A673 (cell line): ENCODE measurements at regions not wholly inside any gene's neighbourhood (a gene's known extent, or its start where the extent isn't known, plus 50 kb on each side); places are given as distances from the start of the nearest gene placed in this dataset.

Source experiments
- BruUV-seq: library from RNA; stranded (reverse); fragments of 400-500 nt; replicated peaks from 2 replicates; lab custom pipeline; 2021; lab: Mats Ljungman, UMichigan
- CTCF ChIA-PET: fragments of 300-600 bp; sonication (Branson Sonifier 250); formaldehyde crosslinking; loops from one replicate; lab custom pipeline; 2022; ENCODE audit warnings: antibody characterized with exemption; lab: Charles Lee
- POLR2A ChIA-PET: fragments of 300-600 bp; sonication (Branson Sonifier 250); formaldehyde crosslinking; loops from one replicate; lab custom pipeline; 2022; ENCODE audit warnings: antibody characterized with exemption; ENCODE audit not compliant: low non-redundant PET; lab: Charles Lee
- DNase-seq: peaks from one replicate; pipeline ENCODE4 v3.0.0-alpha.2; 2015; ENCODE audit warnings: low spot score
- H3K27ac ChIP-seq: fragments of 200-600 bp; sonication (generic); 2 replicates; pipeline ENCODE4 v1.5.1; 2016; ENCODE audit warnings: mixed run types, low read depth, mild to moderate bottlenecking, mixed read lengths, antibody characterized with exemption, low read length; ENCODE audit not compliant: poor library complexity, severe bottlenecking
- H3K27me3 ChIP-seq: fragments of 200-600 bp; sonication (generic); replicated peaks from 2 replicates; pipeline ENCODE4 v1.6.1; 2017; ENCODE audit warnings: mixed run types, low read depth, mild to moderate bottlenecking, mixed read lengths, antibody characterized with exemption, low read length; ENCODE audit not compliant: insufficient read depth, poor library complexity
- H3K36me3 ChIP-seq: fragments of 200-600 bp; sonication (generic); 2 replicates; pipeline ENCODE4 v1.6.1; 2016; ENCODE audit warnings: mixed run types, mild to moderate bottlenecking, mixed read lengths, antibody characterized with exemption, low read length; ENCODE audit not compliant: insufficient read depth, poor library complexity, severe bottlenecking
- H3K4me1 ChIP-seq: fragments of 200-600 bp; sonication (generic); 2 replicates; pipeline ENCODE4 v1.6.1; 2017; ENCODE audit warnings: mixed run types, mild to moderate bottlenecking, mixed read lengths, antibody characterized with exemption, low read length; ENCODE audit not compliant: insufficient read depth, poor library complexity, severe bottlenecking
- H3K4me3 ChIP-seq: fragments of 200-600 bp; sonication (generic); 2 replicates; pipeline ENCODE4 v1.5.1; 2016; ENCODE audit warnings: low read depth, mixed run types, mild to moderate bottlenecking, mixed read lengths, low read length; ENCODE audit not compliant: poor library complexity, severe bottlenecking
- H3K9me3 ChIP-seq: fragments of 200-600 bp; sonication (generic); 2 replicates; pipeline ENCODE4 v1.6.1; 2016; ENCODE audit warnings: mixed run types, low read depth, mild to moderate bottlenecking, mixed read lengths, antibody characterized with exemption, low read length; ENCODE audit not compliant: poor library complexity, severe bottlenecking
- EZH2 ChIP-seq: fragments of 200-600 bp; sonication (generic); IDR thresholded peaks from 2 replicates; pipeline ENCODE4 v1.6.1; 2017; ENCODE audit warnings: borderline replicate concordance, low read depth, mild to moderate bottlenecking, mixed read lengths, antibody characterized with exemption, low read length; ENCODE audit not compliant: poor library complexity, severe bottlenecking
- intact Hi-C: fragments of 100-400 bp; cut with micrococcal nuclease; formaldehyde crosslinking; loops from one replicate; pipeline ENCODE4 v1.10.0; 2022; ENCODE audit not compliant: unreplicated experiment
- TF ChIP-seq, protein P1 (sequence below): fragments of 300-800, 200-600 bp; sonication (generic); conservative IDR thresholded peaks from 2 replicates; pipeline ENCODE4 v1.5.1; 2017; ENCODE audit warnings: low read depth, mild to moderate bottlenecking, antibody characterized with exemption, low read length, moderate library complexity, mixed read lengths

DNA sequence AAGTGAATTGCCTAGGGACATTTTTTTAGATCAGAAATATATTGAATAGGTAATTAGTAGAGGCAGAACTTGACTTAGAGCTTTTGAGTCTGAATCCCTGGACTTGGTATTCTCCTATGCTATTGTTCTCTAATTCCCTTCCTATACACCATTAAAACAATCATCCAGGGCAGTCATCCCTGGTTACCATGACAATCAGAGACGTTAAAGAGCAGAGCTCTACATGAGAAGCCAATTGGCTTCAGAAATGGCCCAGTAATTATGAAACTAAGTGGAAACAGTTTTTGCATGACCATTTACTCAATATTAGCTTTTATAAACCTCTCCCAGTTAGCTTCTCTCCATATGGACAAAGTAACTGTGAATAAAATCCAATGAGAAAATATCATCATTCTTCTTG, 182.1 kb upstream of the TP63 start:
- no TSS peak for BruUV-seq
- intact Hi-C loops, result no loop called here
- ChIA-PET POLR2A (interaction anchor here (0.5 kb wide), 1 partner anchor 20 kb away, joined by 7 read pairs; no protein-coding TSS in a partner anchor), CTCF (no interaction called here)
- H3K4me1 ChIP-seq, result peaks cover 5% of the 10 kb centered on the region
- no peak overlapping the region for H3K4me3 ChIP-seq
- no peaks in the 10 kb centered on the region for H3K9me3 ChIP-seq
- no peak for DNase-seq
- TF ChIP-seq, protein P1, sequence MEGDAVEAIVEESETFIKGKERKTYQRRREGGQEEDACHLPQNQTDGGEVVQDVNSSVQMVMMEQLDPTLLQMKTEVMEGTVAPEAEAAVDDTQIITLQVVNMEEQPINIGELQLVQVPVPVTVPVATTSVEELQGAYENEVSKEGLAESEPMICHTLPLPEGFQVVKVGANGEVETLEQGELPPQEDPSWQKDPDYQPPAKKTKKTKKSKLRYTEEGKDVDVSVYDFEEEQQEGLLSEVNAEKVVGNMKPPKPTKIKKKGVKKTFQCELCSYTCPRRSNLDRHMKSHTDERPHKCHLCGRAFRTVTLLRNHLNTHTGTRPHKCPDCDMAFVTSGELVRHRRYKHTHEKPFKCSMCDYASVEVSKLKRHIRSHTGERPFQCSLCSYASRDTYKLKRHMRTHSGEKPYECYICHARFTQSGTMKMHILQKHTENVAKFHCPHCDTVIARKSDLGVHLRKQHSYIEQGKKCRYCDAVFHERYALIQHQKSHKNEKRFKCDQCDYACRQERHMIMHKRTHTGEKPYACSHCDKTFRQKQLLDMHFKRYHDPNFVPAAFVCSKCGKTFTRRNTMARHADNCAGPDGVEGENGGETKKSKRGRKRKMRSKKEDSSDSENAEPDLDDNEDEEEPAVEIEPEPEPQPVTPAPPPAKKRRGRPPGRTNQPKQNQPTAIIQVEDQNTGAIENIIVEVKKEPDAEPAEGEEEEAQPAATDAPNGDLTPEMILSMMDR, result no peak
- TF ChIP-seq EZH2, result no peak
- H3K27ac ChIP-seq, result no peak overlapping the region
- H3K27me3 ChIP-seq, result no peaks in the 10 kb centered on the region
- H3K36me3 ChIP-seq, result no peaks in the 10 kb centered on the region

DNA sequence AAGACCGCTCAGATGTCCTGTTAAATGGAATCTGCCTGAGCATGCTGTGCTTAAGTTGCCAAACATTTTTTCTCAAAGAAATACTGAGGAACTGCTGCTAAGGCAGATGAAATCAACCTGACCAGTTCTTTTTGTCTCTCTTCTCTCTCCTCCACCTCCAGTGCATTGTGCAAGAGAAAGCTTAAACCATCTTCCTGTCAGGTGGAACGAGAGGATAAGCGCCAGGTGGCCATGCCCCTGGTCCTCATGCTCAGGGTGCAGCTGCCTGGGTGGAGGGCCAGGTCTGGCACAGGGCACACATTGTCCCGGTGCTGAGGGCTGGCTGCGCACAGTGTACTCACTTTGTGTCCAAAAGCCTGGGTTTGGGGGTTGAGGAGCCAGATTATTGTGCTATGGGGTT, 176.2 kb upstream of the TP63 start:
- intact Hi-C loops, result no loop called here
- ChIA-PET POLR2A (no interaction called here), CTCF (no interaction called here)
- BruUV-seq, result no TSS peak
- Histone ChIP-seq H3K36me3 (no peaks in the 10 kb centered on the region), H3K4me1 (peaks cover 6% of the 10 kb centered on the region), H3K9me3 (no peaks in the 10 kb centered on the region), H3K27me3 (no peaks in the 10 kb centered on the region), H3K27ac (no peak overlapping the region), H3K4me3 (no peak overlapping the region)
- TF ChIP-seq EZH2, result no peak
- TF ChIP-seq, protein P1, result no peak
- DNase-seq, result no peak

DNA sequence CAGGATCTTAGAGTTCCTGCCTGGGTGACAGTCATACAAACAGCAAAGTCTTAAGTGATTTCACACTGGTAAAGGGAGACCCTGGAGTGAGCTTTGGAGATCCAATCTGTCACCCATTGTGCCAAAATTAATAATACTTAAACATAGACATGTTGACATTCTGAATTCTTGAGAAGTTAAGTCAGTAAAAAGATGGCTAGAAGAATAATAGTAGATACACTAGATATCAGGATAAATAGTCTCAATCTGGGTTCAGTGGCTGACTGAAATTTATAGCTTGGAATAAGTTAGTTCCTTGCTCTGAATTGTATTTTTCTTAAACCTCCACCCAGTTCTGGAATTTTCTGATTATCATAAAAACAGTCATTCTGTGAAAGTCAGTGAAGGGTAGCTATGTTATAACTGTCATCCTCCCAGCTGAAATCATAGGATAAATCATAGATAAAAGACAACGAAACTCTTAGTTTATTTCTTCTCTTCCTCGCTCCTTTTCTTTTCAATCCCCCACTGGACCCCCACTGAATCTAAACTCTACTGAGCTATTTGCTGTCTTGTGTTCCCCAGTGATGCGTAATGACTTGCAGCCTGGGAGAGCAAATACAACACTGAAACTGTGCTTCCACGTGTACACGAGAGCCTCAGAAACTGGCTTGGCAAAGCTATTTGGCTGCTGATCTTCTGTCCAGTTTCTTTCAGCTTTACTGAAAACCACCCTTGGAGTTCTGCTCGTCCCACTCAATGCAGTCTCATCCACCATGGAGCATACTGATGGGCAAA, 175.4 kb upstream of the TP63 start:
- Histone ChIP-seq H3K27ac (no peak overlapping the region), H3K9me3 (no peaks in the 10 kb centered on the region), H3K4me3 (no peak overlapping the region), H3K4me1 (peaks cover 8% of the 10 kb centered on the region), H3K27me3 (no peaks in the 10 kb centered on the region), H3K36me3 (no peaks in the 10 kb centered on the region)
- POLR2A ChIA-PET, result no interaction called here
- intact Hi-C loops, result no loop called here
- DNase-seq, result no peak
- no TSS peak for BruUV-seq
- CTCF ChIA-PET, result no interaction called here
- TF ChIP-seq EZH2, result no peak
- TF ChIP-seq, protein P1, result no peak
